NAMALWA (cell line): ENCODE measurements at regions not wholly inside any gene's neighbourhood (a gene's known extent, or its start where the extent isn't known, plus 50 kb on each side); places are given as distances from the start of the nearest gene placed in this dataset.

Source experiments
- DNase-seq: peaks from one replicate; pipeline ENCODE4 v3.0.0-alpha.2; 2015; ENCODE audit warnings: low spot score

DNA sequence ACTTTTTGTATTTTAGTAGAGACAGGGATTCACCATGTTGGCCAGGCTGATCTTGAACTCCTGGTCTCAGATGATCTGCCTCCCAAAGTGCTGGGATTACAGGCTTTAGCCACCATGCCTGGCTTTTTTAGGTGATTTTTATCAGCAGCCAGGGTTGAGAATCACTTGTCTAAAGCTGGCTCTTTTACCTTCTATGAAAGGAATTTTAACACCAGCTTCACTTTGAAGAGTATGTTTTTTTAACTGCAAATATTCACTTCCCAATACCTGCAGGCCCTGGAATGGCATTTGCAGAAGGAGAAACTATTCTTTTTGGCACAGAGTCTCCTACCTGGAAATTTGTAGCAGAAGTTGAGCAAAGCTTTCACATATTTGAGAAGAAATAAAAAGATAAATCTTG lies 63.6 kb upstream of the NAA20 start:
- DNase-seq, result no peak

DNA sequence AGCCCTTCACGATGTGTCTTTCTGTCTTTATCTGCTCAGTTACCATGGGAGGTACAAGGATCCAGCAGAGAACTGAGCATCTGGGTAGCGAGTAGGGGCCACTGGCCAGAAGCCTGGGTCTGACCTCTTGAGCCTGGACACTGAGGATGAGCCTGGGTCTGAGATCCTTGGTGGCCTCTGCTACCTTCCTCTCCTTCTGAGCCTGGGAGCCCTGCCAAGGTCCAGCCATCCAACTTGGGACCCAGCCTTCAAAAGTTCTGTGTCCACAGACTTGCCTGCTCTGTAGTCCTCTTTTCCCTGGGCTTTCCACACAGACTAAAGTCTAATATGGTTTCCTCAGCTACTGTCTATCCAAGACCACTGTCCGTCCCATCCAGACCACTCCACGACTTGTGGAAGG lies 60.2 kb upstream of the NAA20 start:
- DNase-seq, result no peak

GRCh38 chr20:19958219-19958618 lies 58.9 kb upstream of the NAA20 start:
- no peak for DNase-seq

DNA sequence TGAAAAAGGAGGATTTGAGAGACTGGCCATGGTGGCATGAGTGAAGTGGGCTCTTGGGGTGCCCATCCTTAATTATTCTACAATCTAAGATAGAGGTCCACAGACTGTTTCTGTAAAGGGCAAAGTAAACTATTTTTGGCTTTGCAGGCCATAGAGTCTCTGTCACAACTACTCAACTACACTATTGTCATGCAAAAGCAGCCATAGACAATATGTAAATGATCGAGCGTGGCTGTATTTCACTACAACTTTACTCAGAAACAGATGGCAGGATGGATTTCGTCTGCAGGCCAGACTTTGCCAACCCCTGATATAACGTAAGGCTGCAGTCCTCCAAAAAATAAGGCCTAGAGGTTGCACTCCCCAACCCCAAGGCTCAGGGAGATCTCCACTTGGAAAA lies 58.2 kb upstream of the NAA20 start:
- DNase-seq, result no peak

- no peak for DNase-seq
These were observed 56.4 kb upstream of the NAA20 start for GRCh38 chr20:19960745-19961144.

DNA sequence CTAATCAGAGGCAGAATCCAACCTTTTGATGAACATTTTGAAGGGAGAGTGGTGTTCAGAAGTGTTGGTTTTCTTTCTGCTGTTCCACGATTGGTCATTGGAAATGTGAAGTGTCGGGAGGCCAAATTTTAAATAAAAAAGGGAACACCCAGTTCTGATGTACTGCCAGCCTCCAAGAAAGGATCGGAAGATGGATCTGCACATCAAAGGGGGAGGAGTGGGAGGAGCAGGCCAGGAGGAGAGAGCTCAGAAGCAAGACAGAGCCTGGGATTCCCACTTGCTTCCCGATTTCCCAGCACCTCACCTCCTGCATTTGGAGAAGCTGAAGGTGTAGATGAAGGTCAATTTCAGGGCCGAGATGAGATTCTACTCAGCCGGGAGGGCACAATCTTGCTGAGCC lies 55.9 kb upstream of the NAA20 start:
- no peak for DNase-seq

- no peak for DNase-seq
These were observed 54.2 kb upstream of the NAA20 start for GRCh38 chr20:19962958-19963357.

DNA sequence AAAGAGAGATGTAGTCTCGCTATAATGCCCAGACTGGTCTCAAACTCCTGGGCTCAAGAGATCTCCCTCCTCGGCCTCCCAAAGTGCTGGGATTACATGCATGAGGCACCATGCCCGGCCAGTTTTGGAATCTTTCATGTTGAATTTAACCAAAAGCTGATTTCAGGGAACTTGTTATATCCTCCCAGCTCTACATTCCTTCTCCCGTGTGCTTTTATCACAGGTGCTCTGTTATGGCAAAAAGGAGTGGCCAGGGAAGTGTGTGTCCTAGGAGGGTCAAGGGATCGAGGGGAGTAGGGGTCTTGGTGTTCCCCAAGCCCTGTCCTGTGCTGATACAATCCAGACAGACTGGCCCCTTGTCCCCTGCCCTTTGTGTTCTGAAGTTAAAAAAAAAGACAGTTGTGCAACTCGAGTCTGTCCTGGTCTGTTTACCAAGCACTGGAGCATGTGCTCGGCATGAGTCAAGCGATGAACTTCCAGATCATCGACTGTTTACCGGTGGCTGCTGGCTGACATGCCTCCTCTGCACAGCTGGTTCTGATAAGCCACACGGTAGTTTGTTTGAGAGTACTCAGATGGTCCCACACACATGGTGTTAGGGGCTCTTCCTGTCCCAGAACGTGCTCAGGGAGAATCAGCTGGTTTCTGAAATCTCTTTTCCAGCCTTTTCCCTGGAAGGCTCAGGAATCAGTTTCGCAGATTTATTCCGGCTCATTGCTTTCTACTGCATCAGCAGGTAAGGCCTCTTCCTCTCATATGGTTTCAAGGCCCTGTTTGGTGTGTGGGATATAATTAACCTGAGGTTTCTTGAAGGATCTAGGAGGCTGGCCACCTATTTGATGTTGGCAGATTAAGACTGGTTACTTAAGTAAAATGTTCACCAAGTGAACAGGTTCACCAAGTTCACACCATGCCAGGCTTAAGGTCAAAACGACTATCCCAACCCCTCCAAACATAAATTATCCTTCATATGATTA lies 52.6 kb upstream of the NAA20 start:
- no peak for DNase-seq

GRCh38 chr20:19966840-19967239 lies 50.3 kb upstream of the NAA20 start:
- no peak for DNase-seq
